GM21825 (cell line): ENCODE measurements at regions not wholly inside any gene's neighbourhood (a gene's known extent, or its start where the extent isn't known, plus 50 kb on each side); places are given as distances from the start of the nearest gene placed in this dataset.

Experiments used
- ATAC-seq: cut with Tn5 transposase; IDR thresholded peaks from one replicate; pipeline ENCODE4 v1.9.1; 2021; ENCODE audit warnings: mild to moderate bottlenecking, moderate library complexity; ENCODE audit not compliant: unreplicated experiment

- ATAC-seq: no peak
Measured at GRCh38 chr6:113381232-113381631, 475.9 kb upstream of the MARCKS start.

GRCh38 chr6:113381959-113382358 lies 475.2 kb upstream of the MARCKS start:
- ATAC-seq: peak; percentile 85

GRCh38 chr6:113383701-113384100 lies 473.4 kb upstream of the MARCKS start:
- ATAC-seq: no peak

GRCh38 chr6:113385020-113385431 lies 472.1 kb upstream of the MARCKS start:
- ATAC-seq: no peak

- no peak for ATAC-seq
Measured at GRCh38 chr6:113388996-113389395, 468.1 kb upstream of the MARCKS start.

- no peak for ATAC-seq
Measured at GRCh38 chr6:113392551-113393055, 464.5 kb upstream of the MARCKS start.

GRCh38 chr6:113394216-113394615 lies 462.9 kb upstream of the MARCKS start:
- no peak for ATAC-seq

- no peak for ATAC-seq
Measured at GRCh38 chr6:113394729-113395128, 462.4 kb upstream of the MARCKS start.

GRCh38 chr6:113396730-113397129 lies 460.4 kb upstream of the MARCKS start:
- ATAC-seq: no peak

GRCh38 chr6:113397236-113397635 lies 459.9 kb upstream of the MARCKS start:
- no peak for ATAC-seq

- no peak for ATAC-seq
Measured at GRCh38 chr6:113401231-113401630, 455.9 kb upstream of the MARCKS start.

- no peak for ATAC-seq
Measured at GRCh38 chr6:113402544-113402943, 454.6 kb upstream of the MARCKS start.

GRCh38 chr6:113403966-113404595 lies 453.1 kb upstream of the MARCKS start:
- ATAC-seq: no peak

GRCh38 chr6:113405326-113406047 lies 451.7 kb upstream of the MARCKS start:
- ATAC-seq: no peak

GRCh38 chr6:113406048-113406695 lies 451.0 kb upstream of the MARCKS start:
- no peak for ATAC-seq

GRCh38 chr6:113411011-113411410 lies 446.1 kb upstream of the MARCKS start:
- no peak for ATAC-seq

GRCh38 chr6:113412589-113413357 lies 444.4 kb upstream of the MARCKS start:
- ATAC-seq: no peak

GRCh38 chr6:113414511-113414910 lies 442.6 kb upstream of the MARCKS start:
- ATAC-seq: no peak

GRCh38 chr6:113416170-113416569 lies 441.0 kb upstream of the MARCKS start:
- ATAC-seq: no peak

- no peak for ATAC-seq
Measured at GRCh38 chr6:113420290-113420689, 436.9 kb upstream of the MARCKS start.

- no peak for ATAC-seq
Measured at GRCh38 chr6:113421997-113422396, 435.1 kb upstream of the MARCKS start.
